ENCODE measurements at regions not wholly inside any gene's neighbourhood (a gene's known extent, or its start where the extent isn't known, plus 50 kb on each side); places are given as distances from the start of the nearest gene placed in this dataset.
"Not testable (repeated sequence)": the region's sequence is repeated elsewhere in the genome, so short reads cannot be mapped to it uniquely, and the experiment has no call there.

GRCh38 chr4:18417651-18418050 is 396.1 kb upstream of the LCORL start:
- DNase-seq; in situ Hi-C loops (cut with MboI; ENCODE audit: low pct_unique_long_range_greater_than_20kb, low sequenced_read_pairs): not testable (repeated sequence)

GRCh38 chr4:18406264-18406663 is 384.7 kb upstream of the LCORL start:
- DNase-seq: no peak
- in situ Hi-C loops (cut with MboI; ENCODE audit: low pct_unique_long_range_greater_than_20kb, low sequenced_read_pairs): no loop called here

DNA sequence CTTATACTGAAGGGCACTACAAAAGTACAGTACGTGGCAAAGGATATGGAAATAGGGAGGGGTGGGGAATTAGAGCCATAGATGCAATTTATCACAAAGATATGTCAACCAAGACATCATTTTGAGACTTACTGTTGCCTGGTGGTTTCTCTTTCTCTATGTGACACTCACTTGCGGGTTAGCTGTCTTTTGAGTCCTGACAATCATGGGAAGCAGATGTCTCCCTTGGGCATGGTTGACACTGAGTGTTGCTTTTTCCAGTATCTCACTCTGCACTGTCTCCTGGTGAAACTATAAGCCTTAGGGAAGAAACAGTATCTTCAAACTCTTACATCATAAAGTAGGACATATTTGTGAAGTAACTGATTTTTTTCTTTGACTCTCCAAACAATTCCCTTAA is 383.5 kb upstream of the LCORL start:
- no peak for DNase-seq
- in situ Hi-C loops (cut with MboI; ENCODE audit: low pct_unique_long_range_greater_than_20kb, low sequenced_read_pairs): no loop called here

DNA sequence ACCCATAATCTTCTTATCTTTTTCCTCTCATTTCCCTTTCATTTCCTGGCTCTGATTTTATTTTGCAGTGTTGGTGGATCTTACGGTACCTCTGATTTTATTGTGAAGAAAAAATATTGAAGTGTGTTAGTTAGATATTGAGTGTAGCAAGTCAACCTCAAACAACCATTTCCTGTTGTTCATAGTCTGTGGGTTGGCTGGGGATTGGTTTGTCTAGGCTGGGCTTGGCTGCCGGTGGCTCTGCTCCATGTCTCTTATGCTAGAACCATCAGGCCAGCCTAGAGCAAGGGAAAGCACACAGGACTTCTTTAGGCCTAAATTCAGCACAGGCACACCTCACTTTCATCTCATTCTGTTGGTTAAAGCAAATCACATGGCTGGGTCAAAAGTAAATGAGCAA is 383.1 kb upstream of the LCORL start:
- in situ Hi-C loops (cut with MboI; ENCODE audit: low pct_unique_long_range_greater_than_20kb, low sequenced_read_pairs): no loop called here
- DNase-seq: no peak

GRCh38 chr4:18403327-18403726 is 381.8 kb upstream of the LCORL start:
- in situ Hi-C loops (cut with MboI; ENCODE audit: low pct_unique_long_range_greater_than_20kb, low sequenced_read_pairs): no loop called here
- DNase-seq: no peak

DNA sequence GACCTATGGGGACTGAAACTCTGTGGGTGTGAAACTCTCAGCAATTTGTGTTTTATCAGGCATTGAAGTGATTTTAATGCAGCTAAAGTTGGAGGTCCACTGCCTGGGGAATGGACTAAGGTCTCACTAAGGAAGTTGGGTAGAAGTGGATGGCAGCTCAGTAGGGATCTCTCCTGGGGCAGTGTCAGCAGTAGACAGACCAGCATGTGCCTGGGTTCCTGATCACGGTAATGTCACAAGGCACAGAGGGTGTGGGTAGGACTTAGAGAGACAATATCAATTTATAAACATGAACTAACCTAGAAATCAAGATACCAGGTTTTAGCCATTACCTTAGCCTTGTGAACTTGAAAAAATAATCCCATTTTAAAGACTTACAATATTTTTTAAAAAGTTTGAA is 380.3 kb upstream of the LCORL start:
- in situ Hi-C loops (cut with MboI; ENCODE audit: low pct_unique_long_range_greater_than_20kb, low sequenced_read_pairs): no loop called here
- no peak for DNase-seq

- in situ Hi-C loops (cut with MboI; ENCODE audit: low pct_unique_long_range_greater_than_20kb, low sequenced_read_pairs): no loop called here
- no peak for DNase-seq
Measured at GRCh38 chr4:18401425-18401824, 379.9 kb upstream of the LCORL start.

GRCh38 chr4:18398661-18399060 is 377.1 kb upstream of the LCORL start:
- DNase-seq: no peak
- in situ Hi-C loops (cut with MboI; ENCODE audit: low pct_unique_long_range_greater_than_20kb, low sequenced_read_pairs): no loop called here

- in situ Hi-C loops (cut with MboI; ENCODE audit: low pct_unique_long_range_greater_than_20kb, low sequenced_read_pairs): no loop called here
- no peak for DNase-seq
Measured at GRCh38 chr4:18397681-18398390, 376.3 kb upstream of the LCORL start.

DNA sequence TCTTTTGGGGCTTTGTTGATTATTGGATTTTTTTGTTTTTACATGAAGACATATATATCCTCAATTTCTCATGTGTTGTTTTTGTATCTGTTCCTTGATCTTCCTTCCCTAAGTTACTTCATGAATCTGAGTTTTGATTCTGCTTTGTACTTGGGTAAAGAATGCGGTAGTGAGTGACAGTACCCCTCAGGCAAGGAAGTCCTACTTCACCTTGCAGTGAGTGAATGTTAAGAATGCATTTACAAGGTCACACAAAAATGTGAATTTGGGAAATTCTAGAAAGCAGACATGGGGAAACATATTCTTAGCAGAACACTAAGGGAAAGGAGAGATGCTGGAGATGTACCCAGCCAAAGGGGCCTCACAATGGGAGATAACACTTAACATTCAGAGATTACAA is 373.1 kb upstream of the LCORL start:
- in situ Hi-C loops (cut with MboI; ENCODE audit: low pct_unique_long_range_greater_than_20kb, low sequenced_read_pairs): no loop called here
- DNase-seq: no peak

DNA sequence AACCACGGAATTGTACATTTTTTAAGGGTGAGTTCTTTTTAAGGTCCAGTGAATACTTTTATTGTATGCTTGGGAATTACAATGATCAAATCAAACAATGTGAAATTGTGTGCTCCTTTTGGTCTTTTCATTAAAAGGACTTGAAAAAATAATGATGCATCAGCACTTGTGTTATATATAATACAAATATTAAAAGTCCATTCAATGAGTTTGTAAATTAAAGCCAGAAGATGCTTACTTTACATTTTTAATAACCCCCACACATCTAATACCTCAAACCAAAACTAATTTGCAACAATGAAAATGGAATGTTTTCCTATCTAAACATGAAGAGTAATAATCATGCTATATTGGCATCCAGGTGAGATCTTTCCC is 369.8 kb upstream of the LCORL start:
- in situ Hi-C loops (cut with MboI; ENCODE audit: low pct_unique_long_range_greater_than_20kb, low sequenced_read_pairs): no loop called here
- DNase-seq: no peak

DNA sequence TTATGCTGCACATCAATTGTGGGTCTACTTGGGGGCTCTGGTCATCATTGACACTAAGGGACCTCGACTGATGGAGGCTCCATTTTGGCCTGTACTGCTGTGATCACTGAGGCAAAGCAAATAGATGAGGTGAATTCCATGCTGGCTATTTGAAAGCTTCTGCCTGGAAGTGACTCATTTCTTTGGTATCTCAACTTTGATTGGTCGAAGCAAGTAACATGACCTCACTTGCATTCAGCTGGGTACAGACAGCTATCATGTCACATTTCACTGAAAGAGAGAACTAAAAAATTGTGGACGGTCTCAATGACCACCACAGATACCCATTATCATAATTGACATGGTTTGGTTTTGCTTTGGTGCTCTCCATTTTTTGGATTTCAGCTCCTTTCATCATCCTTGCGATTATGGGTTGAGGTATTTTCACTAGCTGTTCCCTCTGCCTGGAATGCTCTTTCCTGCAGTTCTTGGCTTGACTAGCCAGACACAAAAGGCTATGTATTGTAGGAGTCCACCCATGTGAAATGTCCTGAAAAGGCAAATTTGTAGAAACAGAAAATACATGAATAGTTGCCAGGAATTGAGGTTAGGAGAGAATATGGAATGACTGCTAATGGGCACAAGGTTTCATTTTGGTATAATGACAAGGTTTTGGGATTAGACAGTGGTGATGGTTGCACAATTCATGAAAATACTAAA is 369.2 kb upstream of the LCORL start:
- in situ Hi-C loops (cut with MboI; ENCODE audit: low pct_unique_long_range_greater_than_20kb, low sequenced_read_pairs): no loop called here
- DNase-seq: no peak

GRCh38 chr4:18389115-18389514 is 367.6 kb upstream of the LCORL start:
- DNase-seq: no peak

GRCh38 chr4:18388039-18388438 is 366.5 kb upstream of the LCORL start:
- in situ Hi-C loops (cut with MboI; ENCODE audit: low pct_unique_long_range_greater_than_20kb, low sequenced_read_pairs): no loop called here
- no peak for DNase-seq

More at GRCh38 chr4:18389115-18389514, 367.6 kb upstream of the LCORL start:
- in situ Hi-C loops (cut with MboI; ENCODE audit: low pct_unique_long_range_greater_than_20kb, low sequenced_read_pairs): no loop called here

- DNase-seq: no peak
- in situ Hi-C loops (cut with MboI; ENCODE audit: low pct_unique_long_range_greater_than_20kb, low sequenced_read_pairs): no loop called here
Measured at GRCh38 chr4:18381186-18381585, 359.6 kb upstream of the LCORL start.

- DNase-seq: no peak
- in situ Hi-C loops (cut with MboI; ENCODE audit: low pct_unique_long_range_greater_than_20kb, low sequenced_read_pairs): no loop called here
Measured at GRCh38 chr4:18369561-18369960, 348.0 kb upstream of the LCORL start.

DNA sequence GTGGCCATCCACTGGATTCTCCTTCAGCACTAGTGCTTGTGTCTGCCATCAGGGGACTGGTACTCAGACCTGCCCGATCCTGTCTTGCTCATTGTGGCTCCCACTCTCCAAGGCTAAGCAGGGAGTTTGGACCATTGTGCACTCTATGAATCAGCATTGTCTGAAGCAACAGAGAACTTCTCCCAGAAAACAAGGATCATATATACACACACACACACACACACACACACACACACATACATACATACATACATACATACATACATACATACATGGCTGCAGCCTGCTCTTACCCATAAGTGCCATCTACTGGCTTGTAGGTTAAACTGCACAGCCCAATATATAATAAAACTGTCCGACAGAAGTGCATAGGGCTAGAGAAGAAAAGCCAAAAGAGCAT is 345.3 kb upstream of the LCORL start:
- DNase-seq: peak; percentile 38
- in situ Hi-C loops (cut with MboI; ENCODE audit: low pct_unique_long_range_greater_than_20kb, low sequenced_read_pairs): no loop called here

- in situ Hi-C loops (cut with MboI; ENCODE audit: low pct_unique_long_range_greater_than_20kb, low sequenced_read_pairs): no loop called here
- no peak for DNase-seq
Measured at GRCh38 chr4:18366136-18366535, 344.6 kb upstream of the LCORL start.

GRCh38 chr4:18343581-18343980 is 322.0 kb upstream of the LCORL start:
- in situ Hi-C loops (cut with MboI; ENCODE audit: low pct_unique_long_range_greater_than_20kb, low sequenced_read_pairs): no loop called here
- no peak for DNase-seq

- no peak for DNase-seq
Measured at GRCh38 chr4:18342847-18343246, 321.3 kb upstream of the LCORL start.

GRCh38 chr4:18321956-18322530 is 300.5 kb upstream of the LCORL start:
- DNase-seq: no peak
- in situ Hi-C loops (cut with MboI; ENCODE audit: low pct_unique_long_range_greater_than_20kb, low sequenced_read_pairs): no loop called here

More at GRCh38 chr4:18342847-18343246, 321.3 kb upstream of the LCORL start:
- in situ Hi-C loops (cut with MboI; ENCODE audit: low pct_unique_long_range_greater_than_20kb, low sequenced_read_pairs): no loop called here
